KMS-11 (cell line): ENCODE measurements at regions not wholly inside any gene's neighbourhood (a gene's known extent, or its start where the extent isn't known, plus 50 kb on each side); places are given as distances from the start of the nearest gene placed in this dataset.

Experiments
- H2AFZ ChIP-seq: fragments of 200-600 bp; sonication (generic); 2 replicates; pipeline ENCODE4 v1.6.1; 2016; ENCODE audit warnings: antibody characterized with exemption, mixed run types, low read depth
- H3K27ac ChIP-seq: fragments of 200-600 bp; sonication (generic); 2 replicates; pipeline ENCODE4 v1.6.1; 2016; ENCODE audit warnings: mild to moderate bottlenecking, mixed run types
- H3K27me3 ChIP-seq: fragments of 200-600 bp; sonication (generic); 2 replicates; pipeline ENCODE4 v1.6.1; 2017; ENCODE audit warnings: mild to moderate bottlenecking, low read depth, mixed run types, moderate library complexity; ENCODE audit not compliant: insufficient read depth
- H3K36me3 ChIP-seq: fragments of 200-600 bp; sonication (generic); 2 replicates; pipeline ENCODE4 v1.6.1; 2017; ENCODE audit warnings: mild to moderate bottlenecking, mixed run types; ENCODE audit not compliant: insufficient read depth
- H3K4me1 ChIP-seq: fragments of 200-600 bp; sonication (generic); 2 replicates; pipeline ENCODE4 v1.6.1; 2016; ENCODE audit warnings: mild to moderate bottlenecking, low read depth, mixed run types; ENCODE audit not compliant: poor library complexity, severe bottlenecking
- H3K4me2 ChIP-seq: fragments of 200-600 bp; sonication (generic); 2 replicates; pipeline ENCODE4 v1.7.0; 2016; ENCODE audit warnings: mild to moderate bottlenecking, mixed run types
- H3K4me3 ChIP-seq: fragments of 200-600 bp; sonication (generic); IDR thresholded peaks from 2 replicates; pipeline ENCODE4 v1.6.1; 2017; ENCODE audit warnings: low read depth, low read length, mixed read lengths; ENCODE audit not compliant: insufficient read depth
- H3K79me2 ChIP-seq: fragments of 200-600 bp; sonication (generic); 2 replicates; pipeline ENCODE4 v1.6.1; 2016; ENCODE audit warnings: low read depth, mixed run types; ENCODE audit not compliant: insufficient read depth
- H3K9ac ChIP-seq: fragments of 200-600 bp; sonication (generic); 2 replicates; pipeline ENCODE4 v1.6.1; 2016; ENCODE audit warnings: mild to moderate bottlenecking, mixed run types
- H4K20me1 ChIP-seq: fragments of 200-600 bp; sonication (generic); 2 replicates; pipeline ENCODE4 v1.6.1; 2016; ENCODE audit warnings: mild to moderate bottlenecking, mixed run types; ENCODE audit not compliant: insufficient read depth
- CTCF ChIP-seq: fragments of 200-600 bp; sonication (generic); conservative IDR thresholded peaks from 2 replicates; pipeline ENCODE4 v1.6.1; 2017; ENCODE audit warnings: low read depth, mild to moderate bottlenecking, antibody characterized with exemption, low read length, moderate library complexity, mixed read lengths

DNA sequence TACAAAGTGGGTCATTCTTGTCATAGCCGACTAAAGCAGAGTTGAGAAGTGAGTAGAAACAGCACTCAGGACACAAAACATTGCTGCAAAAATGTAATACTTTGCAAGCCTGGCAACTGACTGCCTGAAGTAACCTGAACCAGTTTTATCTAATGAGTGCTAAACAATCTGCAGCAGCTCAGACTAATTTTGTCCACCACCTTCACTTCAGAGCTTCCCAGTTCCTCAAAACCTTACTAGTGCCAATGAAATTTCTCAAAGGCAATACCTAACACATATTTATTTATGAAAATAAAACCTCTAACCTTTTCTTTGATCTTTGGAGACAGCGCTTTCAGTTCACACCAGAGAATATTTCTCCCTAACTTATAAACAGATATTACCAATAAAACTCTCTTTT lies 56.7 kb upstream of the FKBP1C start:
- no peaks in the 10 kb centered on the region for H3K4me1 ChIP-seq
- H3K79me2 ChIP-seq = no peaks in the 10 kb centered on the region
- no peak overlapping the region for H3K4me2 ChIP-seq
- H4K20me1 ChIP-seq = no peaks in the 10 kb centered on the region
- no peak overlapping the region for H2AFZ ChIP-seq
- no peaks in the 10 kb centered on the region for H3K36me3 ChIP-seq
- H3K27ac ChIP-seq = no peak overlapping the region
- TF ChIP-seq CTCF = no peak
- no peaks in the 10 kb centered on the region for H3K27me3 ChIP-seq
- no peak overlapping the region for H3K9ac ChIP-seq
- H3K4me3 ChIP-seq = no peak overlapping the region
